ENCODE measurements at regions not wholly inside any gene's neighbourhood (a gene's known extent, or its start where the extent isn't known, plus 50 kb on each side); places are given as distances from the start of the nearest gene placed in this dataset.

GRCh38 chr2:103875131-103875530 lies 978.8 kb upstream of the POU3F3 start:
- Histone ChIP-seq H3K27me3 (ENCODE audit: control insufficient read depth, insufficient read depth, low read length) (no peaks in the 10 kb centered on the region), H3K9me3 (ENCODE audit: control insufficient read depth, insufficient read depth, low read length) (no peaks in the 10 kb centered on the region), H3K36me3 (ENCODE audit: control insufficient read depth, insufficient read depth, low read length) (no peaks in the 10 kb centered on the region), H3K27ac (ENCODE audit: low read length) (no peak overlapping the region), H3K4me3 (ENCODE audit: low read length) (no peak overlapping the region), H3K4me1 (ENCODE audit: control insufficient read depth, insufficient read depth, low read length) (no peaks in the 10 kb centered on the region)
- TF ChIP-seq CTCF (IDR thresholded peaks at IDR 0.05) = no peak
- DNase-seq (no peak), ATAC-seq (no peak)
- WGBS (ENCODE audit: insufficient coverage) = 22% methylated on average over 1 of the region's 1 CpG
- no peaks in the 10 kb centered on the region for H3K36me3 Mint-ChIP-seq
- no peak overlapping the region for H3K27ac Mint-ChIP-seq
- no peaks in the 10 kb centered on the region for H3K27me3 Mint-ChIP-seq (ENCODE audit: low read depth in 2 of 2)
- no peaks in the 10 kb centered on the region for H3K4me1 Mint-ChIP-seq
- H3K4me3 Mint-ChIP-seq = no peak overlapping the region
- H3K9me3 Mint-ChIP-seq = peaks cover 5 to 10% of the 10 kb centered on the region in 2 donors
- intact Hi-C loops (cut with micrococcal nuclease) = no loop called here

- no peak overlapping the region for H3K27ac Mint-ChIP-seq
- ATAC-seq (no peak), DNase-seq (no peak)
- intact Hi-C loops (cut with micrococcal nuclease) = no loop called here
- no peaks in the 10 kb centered on the region for H3K27me3 ChIP-seq (ENCODE audit: control insufficient read depth, insufficient read depth, low read length)
- H3K9me3 Mint-ChIP-seq = peaks cover 5 to 7% of the 10 kb centered on the region in 2 donors
- H3K27me3 Mint-ChIP-seq (ENCODE audit: low read depth in 2 of 2) = no peaks in the 10 kb centered on the region
- no peak for TF ChIP-seq CTCF (IDR thresholded peaks at IDR 0.05)
- H3K4me3 ChIP-seq (ENCODE audit: low read length) = no peak overlapping the region
- no peaks in the 10 kb centered on the region for H3K9me3 ChIP-seq (ENCODE audit: control insufficient read depth, insufficient read depth, low read length)
- no peaks in the 10 kb centered on the region for H3K36me3 ChIP-seq (ENCODE audit: control insufficient read depth, insufficient read depth, low read length)
- no peaks in the 10 kb centered on the region for H3K4me1 Mint-ChIP-seq
- no peaks in the 10 kb centered on the region for H3K36me3 Mint-ChIP-seq
- no peak overlapping the region for H3K4me3 Mint-ChIP-seq
- H3K27ac ChIP-seq (ENCODE audit: low read length) = no peak overlapping the region
- 40% methylated on average over 1 of the region's 3 CpGs for WGBS (ENCODE audit: insufficient coverage)
- no peaks in the 10 kb centered on the region for H3K4me1 ChIP-seq (ENCODE audit: control insufficient read depth, insufficient read depth, low read length)
Observed at GRCh38 chr2:103875531-103875930, 978.4 kb upstream of the POU3F3 start.

- Mint-ChIP-seq H3K27me3 (ENCODE audit: low read depth in 2 of 2) (no peaks in the 10 kb centered on the region), H3K36me3 (no peaks in the 10 kb centered on the region), H3K4me1 (no peaks in the 10 kb centered on the region), H3K4me3 (no peak overlapping the region), H3K9me3 (peaks cover 4 to 5% of the 10 kb centered on the region in 2 donors), H3K27ac (no peak overlapping the region)
- H3K4me3 ChIP-seq (ENCODE audit: low read length) = no peak overlapping the region
- no peak overlapping the region for H3K27ac ChIP-seq (ENCODE audit: low read length)
- H3K4me1 ChIP-seq (ENCODE audit: control insufficient read depth, insufficient read depth, low read length) = no peaks in the 10 kb centered on the region
- no peak for DNase-seq
- 79% methylated on average over 5 of the region's 5 CpGs for WGBS (ENCODE audit: insufficient coverage)
- no peaks in the 10 kb centered on the region for H3K9me3 ChIP-seq (ENCODE audit: control insufficient read depth, insufficient read depth, low read length)
- TF ChIP-seq CTCF (IDR thresholded peaks at IDR 0.05) = no peak
- intact Hi-C loops (cut with micrococcal nuclease) = no loop called here
- no peaks in the 10 kb centered on the region for H3K36me3 ChIP-seq (ENCODE audit: control insufficient read depth, insufficient read depth, low read length)
- H3K27me3 ChIP-seq (ENCODE audit: control insufficient read depth, insufficient read depth, low read length) = no peaks in the 10 kb centered on the region
- ATAC-seq = no peak
Observed at GRCh38 chr2:103876611-103877010, 977.3 kb upstream of the POU3F3 start.

- Histone ChIP-seq H3K9me3 (ENCODE audit: control insufficient read depth, insufficient read depth, low read length) (peaks cover 2% of the 10 kb centered on the region), H3K36me3 (ENCODE audit: control insufficient read depth, insufficient read depth, low read length) (no peaks in the 10 kb centered on the region), H3K4me1 (ENCODE audit: control insufficient read depth, insufficient read depth, low read length) (no peaks in the 10 kb centered on the region), H3K4me3 (ENCODE audit: low read length) (no peak overlapping the region), H3K27ac (ENCODE audit: low read length) (no peak overlapping the region), H3K27me3 (ENCODE audit: control insufficient read depth, insufficient read depth, low read length) (no peaks in the 10 kb centered on the region)
- Mint-ChIP-seq H3K27ac (no peak overlapping the region), H3K36me3 (no peaks in the 10 kb centered on the region), H3K9me3 (peaks cover 3 to 4% of the 10 kb centered on the region in 2 donors), H3K4me3 (no peak overlapping the region), H3K4me1 (no peaks in the 10 kb centered on the region), H3K27me3 (ENCODE audit: low read depth in 2 of 2) (no peaks in the 10 kb centered on the region)
- 71% methylated on average over 1 of the region's 1 CpG for WGBS (ENCODE audit: insufficient coverage)
- no peak for ATAC-seq
- TF ChIP-seq CTCF (IDR thresholded peaks at IDR 0.05) = no peak
- intact Hi-C loops (cut with micrococcal nuclease) = no loop called here
- no peak for DNase-seq
Observed at GRCh38 chr2:103879101-103879500, 974.8 kb upstream of the POU3F3 start.

All from natural killer cell (primary cell).